DOHH2 (cell line): ENCODE measurements at regions not wholly inside any gene's neighbourhood (a gene's known extent, or its start where the extent isn't known, plus 50 kb on each side); places are given as distances from the start of the nearest gene placed in this dataset.

Source experiments
- CTCF ChIP-seq: fragments of 200-600 bp; sonication (generic); IDR thresholded peaks from one replicate; pipeline ENCODE4 v1.5.1; 2014; ENCODE audit warnings: antibody characterized with exemption, mild to moderate bottlenecking, low read depth, low read length; ENCODE audit not compliant: poor library complexity, severe bottlenecking
- EZH2phosphoT487 ChIP-seq: fragments of 200-600 bp; sonication (generic); IDR thresholded peaks from 2 replicates; pipeline ENCODE4 v1.6.1; 2017; ENCODE audit warnings: borderline replicate concordance, mild to moderate bottlenecking, antibody characterized with exemption, low read length, moderate library complexity, mixed read lengths

DNA sequence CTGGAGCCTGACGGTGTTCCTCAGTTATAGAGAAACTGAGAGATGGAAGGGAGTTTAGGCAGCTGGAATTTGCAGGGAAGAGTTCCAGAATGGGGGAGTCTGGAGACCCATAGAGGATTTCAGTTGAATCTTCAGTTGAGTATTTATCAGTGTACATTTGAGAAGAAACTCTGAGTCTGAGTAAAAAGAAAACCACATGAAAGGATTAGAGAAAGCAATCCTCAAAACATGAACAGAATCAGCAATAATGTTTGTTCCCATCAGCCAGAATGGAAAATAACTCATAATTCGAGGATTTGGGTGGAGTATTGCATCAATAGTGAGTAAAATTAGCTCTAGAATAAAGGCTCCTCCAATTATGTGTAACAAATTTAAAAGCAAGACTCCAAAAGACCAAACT, 130.0 kb upstream of the AHR start:
- TF ChIP-seq CTCF (no peak), EZH2phosphoT487 (no peak)
